ENCODE measurements at regions not wholly inside any gene's neighbourhood (a gene's known extent, or its start where the extent isn't known, plus 50 kb on each side); places are given as distances from the start of the nearest gene placed in this dataset.

DNA sequence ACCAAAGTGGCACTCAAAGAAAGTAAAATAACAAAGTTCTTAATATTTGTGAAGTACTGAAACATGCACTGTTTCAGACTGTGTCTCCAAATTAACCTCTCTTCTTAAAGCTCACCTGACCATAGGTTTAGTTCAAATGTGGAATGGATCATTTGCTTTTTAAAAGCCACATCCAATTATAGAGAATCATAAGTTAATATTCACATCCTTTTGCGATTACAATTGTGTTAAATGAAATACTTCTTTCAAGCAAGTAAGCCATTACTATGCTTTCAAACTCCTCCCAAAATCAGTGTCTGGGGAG lies 95.3 kb upstream of the PTPN13 start:
- Histone ChIP-seq H3K27me3 (ENCODE audit: control insufficient read depth, extremely low read depth, insufficient read depth, low read length) (no peaks in the 10 kb centered on the region), H3K4me3 (ENCODE audit: control insufficient read depth in 2 of 3, extremely low read depth in 1 of 3, insufficient read depth in 2 of 3, low read depth in 1 of 3, low read length in 3 of 3) (no peak overlapping the region), H3K4me2 (ENCODE audit: control insufficient read depth, extremely low read depth, insufficient read depth, low read depth, low read length) (no peak overlapping the region), H3K9ac (ENCODE audit: control insufficient read depth, extremely low read depth, insufficient read depth, low read length) (no peak overlapping the region), H3K79me2 (ENCODE audit: control insufficient read depth, insufficient read depth, low read length) (no peaks in the 10 kb centered on the region), H4K20me1 (ENCODE audit: control insufficient read depth, extremely low read depth, insufficient read depth, low read length) (no peaks in the 10 kb centered on the region), H3K9me1 (ENCODE audit: control insufficient read depth, extremely low read depth, insufficient read depth, low read length) (no peaks in the 10 kb centered on the region), H3K4me1 (ENCODE audit: control insufficient read depth, extremely low read depth, insufficient read depth, low read length) (peaks cover 22% of the 10 kb centered on the region), H3K36me3 (ENCODE audit: control insufficient read depth in 2 of 2, extremely low read depth in 1 of 2, insufficient read depth in 2 of 2, low read length in 2 of 2) (no peaks in the 10 kb centered on the region), H2AFZ (ENCODE audit: control insufficient read depth, low read length) (no peak overlapping the region), H3K27ac (ENCODE audit: control insufficient read depth, insufficient read depth, low read length) (no peak overlapping the region), H3K9me3 (ENCODE audit: control insufficient read depth, low read depth, low read length) (no peaks in the 10 kb centered on the region)
- TF ChIP-seq, protein P1, sequence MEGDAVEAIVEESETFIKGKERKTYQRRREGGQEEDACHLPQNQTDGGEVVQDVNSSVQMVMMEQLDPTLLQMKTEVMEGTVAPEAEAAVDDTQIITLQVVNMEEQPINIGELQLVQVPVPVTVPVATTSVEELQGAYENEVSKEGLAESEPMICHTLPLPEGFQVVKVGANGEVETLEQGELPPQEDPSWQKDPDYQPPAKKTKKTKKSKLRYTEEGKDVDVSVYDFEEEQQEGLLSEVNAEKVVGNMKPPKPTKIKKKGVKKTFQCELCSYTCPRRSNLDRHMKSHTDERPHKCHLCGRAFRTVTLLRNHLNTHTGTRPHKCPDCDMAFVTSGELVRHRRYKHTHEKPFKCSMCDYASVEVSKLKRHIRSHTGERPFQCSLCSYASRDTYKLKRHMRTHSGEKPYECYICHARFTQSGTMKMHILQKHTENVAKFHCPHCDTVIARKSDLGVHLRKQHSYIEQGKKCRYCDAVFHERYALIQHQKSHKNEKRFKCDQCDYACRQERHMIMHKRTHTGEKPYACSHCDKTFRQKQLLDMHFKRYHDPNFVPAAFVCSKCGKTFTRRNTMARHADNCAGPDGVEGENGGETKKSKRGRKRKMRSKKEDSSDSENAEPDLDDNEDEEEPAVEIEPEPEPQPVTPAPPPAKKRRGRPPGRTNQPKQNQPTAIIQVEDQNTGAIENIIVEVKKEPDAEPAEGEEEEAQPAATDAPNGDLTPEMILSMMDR (optimal IDR thresholded peaks at IDR 0.05 in 1 of 3, IDR thresholded peaks at IDR 0.05 in 1 of 3, conservative IDR thresholded peaks at IDR 0.05 in 1 of 3; ENCODE audit: extremely low read depth in 1 of 3, insufficient read depth in 2 of 3, low read length in 3 of 3): no peak
- TF ChIP-seq EZH2 (IDR thresholded peaks at IDR 0.05; ENCODE audit: low read length): no peak
- DNase-seq (ENCODE audit: low read depth, low spot score) (no peak), FAIRE-seq (no peak)
- dilution Hi-C loops (cut with MboI; ENCODE audit: extremely low pct_ligation_motif_present, low sequenced_read_pairs): no loop called here

DNA sequence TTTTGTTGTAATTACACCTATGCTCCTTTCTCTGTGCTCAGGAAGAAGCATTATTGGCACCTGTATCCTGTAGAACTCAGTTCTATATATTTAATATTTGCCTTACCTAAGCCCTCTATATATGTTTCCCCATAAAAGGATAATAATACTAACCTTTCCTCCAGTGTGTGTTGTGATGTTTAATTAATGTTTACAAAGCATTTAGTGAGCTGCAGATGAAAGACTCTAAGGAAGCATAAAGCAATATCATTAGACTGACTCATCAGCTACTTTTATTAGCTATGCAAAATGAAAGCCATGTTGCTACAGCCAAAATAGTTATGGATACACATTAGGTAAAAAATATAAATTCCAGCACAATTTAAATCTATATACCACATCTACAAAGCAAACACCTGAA lies 93.6 kb upstream of the PTPN13 start:
- dilution Hi-C loops (cut with MboI; ENCODE audit: extremely low pct_ligation_motif_present, low sequenced_read_pairs): no loop called here
- H3K4me2 ChIP-seq (ENCODE audit: control insufficient read depth, extremely low read depth, insufficient read depth, low read depth, low read length): no peak overlapping the region
- no peak overlapping the region for H3K27ac ChIP-seq (ENCODE audit: control insufficient read depth, insufficient read depth, low read length)
- H3K4me1 ChIP-seq (ENCODE audit: control insufficient read depth, extremely low read depth, insufficient read depth, low read length): peaks cover 22% of the 10 kb centered on the region
- H3K9ac ChIP-seq (ENCODE audit: control insufficient read depth, extremely low read depth, insufficient read depth, low read length): no peak overlapping the region
- H3K9me3 ChIP-seq (ENCODE audit: control insufficient read depth, low read depth, low read length): no peaks in the 10 kb centered on the region
- no peak overlapping the region for H2AFZ ChIP-seq (ENCODE audit: control insufficient read depth, low read length)
- no peak for TF ChIP-seq EZH2 (IDR thresholded peaks at IDR 0.05; ENCODE audit: low read length)
- TF ChIP-seq, protein P1 (optimal IDR thresholded peaks at IDR 0.05 in 1 of 3, IDR thresholded peaks at IDR 0.05 in 1 of 3, conservative IDR thresholded peaks at IDR 0.05 in 1 of 3; ENCODE audit: extremely low read depth in 1 of 3, insufficient read depth in 2 of 3, low read length in 3 of 3): no peak
- FAIRE-seq (no peak), DNase-seq (ENCODE audit: low read depth, low spot score) (no peak)
- no peaks in the 10 kb centered on the region for H3K27me3 ChIP-seq (ENCODE audit: control insufficient read depth, extremely low read depth, insufficient read depth, low read length)
- H3K79me2 ChIP-seq (ENCODE audit: control insufficient read depth, insufficient read depth, low read length): no peaks in the 10 kb centered on the region
- no peaks in the 10 kb centered on the region for H3K36me3 ChIP-seq (ENCODE audit: control insufficient read depth in 2 of 2, extremely low read depth in 1 of 2, insufficient read depth in 2 of 2, low read length in 2 of 2)
- H3K4me3 ChIP-seq (ENCODE audit: control insufficient read depth in 2 of 3, extremely low read depth in 1 of 3, insufficient read depth in 2 of 3, low read depth in 1 of 3, low read length in 3 of 3): no peak overlapping the region
- no peaks in the 10 kb centered on the region for H3K9me1 ChIP-seq (ENCODE audit: control insufficient read depth, extremely low read depth, insufficient read depth, low read length)
- H4K20me1 ChIP-seq (ENCODE audit: control insufficient read depth, extremely low read depth, insufficient read depth, low read length): no peaks in the 10 kb centered on the region

All from keratinocyte (primary cell).